ENCODE measurements at regions not wholly inside any gene's neighbourhood (a gene's known extent, or its start where the extent isn't known, plus 50 kb on each side); places are given as distances from the start of the nearest gene placed in this dataset.

DNA sequence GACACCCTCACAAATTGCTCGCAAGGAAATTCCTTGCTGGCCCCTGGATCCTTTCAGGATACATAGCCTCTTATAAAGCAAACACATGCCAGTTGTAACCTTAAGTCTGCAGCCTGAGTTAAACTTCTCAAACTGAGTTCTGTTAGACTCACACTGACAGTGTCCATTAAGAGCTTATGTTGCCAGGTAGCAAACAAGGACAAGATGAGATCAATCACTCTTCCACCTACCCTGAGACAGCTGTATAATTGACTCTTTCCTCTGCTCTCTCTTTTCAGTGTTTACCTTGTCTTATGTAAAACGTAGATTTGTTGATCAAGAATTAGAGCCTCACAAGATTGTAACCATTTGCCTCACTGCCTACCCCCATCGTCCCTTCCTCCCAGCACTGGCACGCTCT lies 359.8 kb downstream of the EPM2A start:
- DNase-seq = peak; percentile 28

DNA sequence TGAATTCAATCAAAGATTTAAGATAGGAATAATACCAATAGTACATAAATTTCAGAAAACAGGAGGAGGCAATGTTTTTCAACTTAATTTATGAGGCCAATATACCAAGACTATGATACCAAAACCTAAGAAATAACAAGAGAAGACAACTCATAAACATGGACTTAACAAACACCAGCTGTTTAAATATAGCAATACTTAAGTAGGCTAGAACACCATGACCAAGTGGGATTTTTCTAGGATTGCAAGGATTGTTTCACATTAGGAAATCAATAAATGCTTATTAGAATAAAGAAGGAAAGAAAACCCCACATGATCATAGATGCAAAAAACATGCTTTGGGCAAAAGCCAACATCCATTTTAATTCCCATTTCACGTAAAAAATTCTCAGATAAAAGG lies 355.1 kb downstream of the EPM2A start:
- DNase-seq = no peak

- DNase-seq = no peak
These were observed 353.4 kb downstream of the EPM2A start for GRCh38 chr6:145381941-145382340.

DNA sequence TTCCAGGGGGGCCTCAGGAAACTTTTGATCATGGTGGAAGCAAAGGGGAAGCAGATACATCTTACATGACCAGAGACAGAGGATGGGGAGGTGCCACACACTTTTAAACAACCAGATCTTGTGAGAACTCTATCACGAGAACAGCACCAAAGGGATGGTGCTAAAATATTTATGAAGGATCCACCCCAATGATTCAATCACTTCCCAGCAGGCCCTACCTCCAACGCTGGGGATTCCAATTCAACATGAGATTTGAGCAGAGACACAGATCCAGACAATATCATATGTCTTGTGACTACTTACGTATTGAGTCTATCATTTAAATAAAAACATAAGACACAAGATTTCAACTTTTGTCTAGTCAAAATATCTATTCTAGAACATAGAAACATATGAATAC lies 351.9 kb downstream of the EPM2A start:
- DNase-seq = no peak

- no peak for DNase-seq
These were observed 350.8 kb downstream of the EPM2A start for GRCh38 chr6:145384503-145384902.

- no peak for DNase-seq
These were observed 338.8 kb downstream of the EPM2A start for GRCh38 chr6:145396499-145396898.

DNA sequence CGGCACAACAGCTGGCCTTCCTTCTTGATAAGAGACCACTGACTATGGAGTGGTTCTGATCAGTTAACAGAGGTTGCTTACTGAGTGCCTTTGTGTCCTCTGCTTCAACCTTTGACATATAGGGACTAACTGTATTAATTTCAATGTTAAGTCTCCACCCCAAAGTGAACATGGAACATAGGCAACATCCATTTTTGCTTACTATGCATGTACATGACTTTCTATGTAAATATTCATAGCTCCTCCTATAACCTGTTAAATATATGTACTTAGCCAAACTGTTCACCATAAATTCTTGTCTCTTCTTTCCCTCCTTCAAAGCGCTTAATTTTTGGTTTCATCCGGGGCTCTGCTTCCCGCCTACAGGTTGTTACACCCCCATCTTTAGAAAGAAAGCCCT lies 334.8 kb downstream of the EPM2A start:
- no peak for DNase-seq

DNA sequence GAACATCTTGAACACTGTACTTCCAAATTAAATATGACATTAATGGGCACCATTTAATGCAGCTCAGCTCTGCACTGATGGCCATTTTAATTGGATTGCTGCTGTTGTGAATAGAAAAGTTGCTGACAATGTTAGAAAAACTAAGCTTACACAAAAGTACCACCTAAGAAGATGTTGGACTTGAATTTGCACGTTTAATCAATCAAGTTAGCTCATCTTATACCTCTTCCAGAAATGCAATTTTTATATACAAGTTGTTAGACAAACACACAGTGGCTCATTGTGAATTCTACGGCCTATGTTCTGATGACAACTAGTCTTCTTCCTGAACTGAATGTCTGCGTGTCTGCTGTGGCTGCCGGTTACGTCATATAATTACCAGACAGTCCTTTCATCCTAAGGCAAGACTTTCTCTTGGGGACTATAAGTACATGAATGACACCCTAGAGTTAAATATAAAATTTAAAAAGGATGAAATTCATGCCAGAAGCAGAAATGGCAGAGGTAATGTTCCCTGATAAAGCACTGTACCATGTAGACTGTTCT lies 330.2 kb downstream of the EPM2A start:
- peak; percentile 41 for DNase-seq

GRCh38 chr6:145406783-145407182 lies 328.5 kb downstream of the EPM2A start:
- DNase-seq = peak; percentile 81

GRCh38 chr6:145415616-145416015 lies 319.7 kb downstream of the EPM2A start:
- DNase-seq = no peak

DNA sequence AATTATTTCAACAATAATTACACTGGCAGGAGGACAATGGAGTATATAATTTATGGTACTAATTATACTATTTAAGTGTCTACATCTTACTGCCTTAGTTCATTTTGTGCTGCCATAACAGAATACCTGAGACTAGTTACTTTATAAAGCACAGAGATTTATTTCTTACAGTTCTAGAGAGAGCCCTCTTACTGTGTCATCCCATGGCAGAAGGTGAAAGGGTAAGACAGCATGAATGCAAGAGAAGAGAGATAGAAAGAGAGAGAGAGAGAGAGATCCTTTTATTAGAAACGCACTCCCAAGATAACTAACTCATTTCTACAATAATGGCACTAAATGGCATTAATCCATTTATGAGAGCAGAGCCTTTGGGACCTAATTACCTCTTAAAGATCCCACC lies 314.7 kb downstream of the EPM2A start:
- DNase-seq = peak; percentile 12

DNA sequence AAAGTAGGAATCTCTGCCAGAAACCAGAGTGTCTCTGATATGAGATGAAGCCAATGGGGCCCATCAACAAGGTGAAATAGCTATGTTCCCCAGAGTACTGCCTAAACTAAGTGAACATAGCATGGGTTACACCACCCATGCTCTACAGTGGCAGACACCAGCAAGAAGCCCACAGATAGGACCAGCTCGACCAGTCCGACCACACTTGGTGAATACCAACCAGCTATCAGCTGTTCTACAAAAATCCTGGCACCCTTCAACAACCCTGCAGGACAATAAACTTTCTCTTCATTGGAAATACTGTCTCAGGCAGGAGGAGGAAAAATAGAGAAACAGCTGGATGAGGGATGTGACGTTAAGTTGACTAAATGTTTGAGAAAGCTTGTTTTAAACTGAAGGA lies 311.4 kb downstream of the EPM2A start:
- DNase-seq = no peak

DNA sequence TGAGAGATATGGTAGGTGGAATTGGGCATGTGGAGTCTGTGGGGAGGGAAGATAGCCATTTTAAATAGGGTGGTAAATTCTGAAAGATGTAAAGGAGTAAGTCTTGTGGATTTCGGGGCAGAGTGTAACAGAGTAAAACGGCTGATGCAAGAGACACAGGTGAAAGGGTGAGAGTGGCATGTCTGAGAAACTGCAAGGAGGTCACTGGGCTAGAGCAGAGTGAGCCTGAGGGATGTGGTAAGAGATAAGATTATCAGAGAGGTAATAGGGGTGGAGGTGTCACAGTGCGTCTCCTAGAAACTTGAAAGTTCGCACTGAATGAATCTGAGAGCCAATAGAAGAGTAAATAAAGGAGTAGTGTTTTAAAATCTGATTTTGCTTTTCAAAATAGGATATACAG lies 308.1 kb downstream of the EPM2A start:
- DNase-seq = no peak

GRCh38 chr6:145428706-145429105 lies 306.6 kb downstream of the EPM2A start:
- no peak for DNase-seq

DNA sequence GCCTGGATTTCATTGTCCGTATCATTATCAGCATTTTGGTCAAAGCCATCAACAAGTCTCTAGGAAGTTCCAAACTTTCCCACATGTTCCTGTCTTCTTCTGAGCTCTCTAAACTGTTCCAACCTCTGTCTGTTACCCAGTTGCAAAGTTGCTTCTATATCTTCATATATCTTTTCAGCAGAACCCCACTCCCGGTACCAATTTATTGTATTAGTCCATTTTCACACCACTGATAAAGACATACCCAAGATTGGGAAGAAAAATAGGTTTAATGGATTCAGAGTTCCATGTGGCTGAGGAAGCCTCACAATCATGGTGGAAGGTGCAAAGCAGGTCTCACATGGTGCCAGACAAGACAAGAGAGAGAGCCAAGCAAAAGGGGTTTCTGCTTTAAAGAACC lies 293.2 kb downstream of the EPM2A start:
- no peak for DNase-seq

DNA sequence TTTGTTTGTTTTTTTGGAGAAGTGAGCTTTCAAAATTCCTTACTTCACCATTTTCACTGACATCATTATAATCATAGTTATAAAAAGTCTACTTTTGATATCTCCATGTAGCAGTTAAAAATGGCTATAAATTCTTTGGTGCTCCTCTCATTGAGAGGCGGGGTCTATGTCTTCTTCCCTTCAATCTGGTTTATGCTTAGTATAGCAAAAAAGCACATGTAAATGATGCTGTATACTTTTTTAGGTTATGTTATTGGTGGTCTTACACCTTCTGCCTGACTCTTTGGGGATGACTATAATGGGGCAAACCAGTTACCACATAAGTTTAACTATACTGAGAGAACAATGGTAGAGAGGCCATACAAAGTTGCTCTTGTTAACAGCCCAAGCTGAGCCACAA lies 289.6 kb downstream of the EPM2A start:
- no peak for DNase-seq

GRCh38 chr6:145451029-145451428 lies 284.3 kb downstream of the EPM2A start:
- DNase-seq = no peak

GRCh38 chr6:145453376-145453775 lies 281.9 kb downstream of the EPM2A start:
- no peak for DNase-seq

DNA sequence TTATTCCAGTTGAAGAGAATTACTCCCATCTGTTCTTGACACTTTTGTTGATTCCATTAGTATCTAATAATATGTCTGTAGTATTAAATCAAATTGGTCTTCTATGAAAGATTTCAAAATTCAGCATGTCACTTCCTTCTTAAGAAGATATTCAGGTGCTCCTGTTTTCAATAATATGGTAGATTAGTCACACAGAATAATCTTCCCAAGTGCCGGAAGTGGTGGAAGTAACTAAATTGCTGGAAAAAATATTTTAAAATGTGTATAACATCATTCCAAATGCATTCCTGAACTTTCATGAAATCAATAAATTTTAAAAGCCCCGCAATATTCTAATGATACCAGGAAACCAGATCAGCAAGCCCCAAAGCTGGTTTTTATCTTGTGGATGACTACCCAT lies 281.3 kb downstream of the EPM2A start:
- DNase-seq = no peak

DNA sequence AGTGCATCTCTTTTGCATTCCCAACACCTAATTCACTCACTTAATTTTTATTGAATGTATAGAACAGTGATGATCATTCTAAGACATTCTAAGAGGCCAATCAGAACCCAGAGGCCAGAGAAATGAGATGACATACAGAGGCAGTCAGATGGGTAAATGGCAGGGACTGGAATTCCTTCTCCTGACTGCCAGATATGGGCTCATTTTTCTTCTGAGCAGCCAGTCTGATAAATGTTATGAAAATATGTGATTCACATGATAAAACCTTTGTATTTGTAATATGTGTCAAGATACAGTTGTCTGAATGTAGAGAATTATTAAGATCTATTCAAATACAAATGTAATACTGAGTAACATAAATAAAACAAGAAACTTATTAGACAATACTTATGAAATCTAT lies 277.8 kb downstream of the EPM2A start:
- DNase-seq = no peak

- no peak for DNase-seq
These were observed 266.8 kb downstream of the EPM2A start for GRCh38 chr6:145468534-145468933.

GRCh38 chr6:145469021-145469420 lies 266.3 kb downstream of the EPM2A start:
- no peak for DNase-seq

GRCh38 chr6:145475794-145476396 lies 259.4 kb downstream of the EPM2A start:
- no peak for DNase-seq

GRCh38 chr6:145480024-145480423 lies 255.3 kb downstream of the EPM2A start:
- no peak for DNase-seq

GRCh38 chr6:145483191-145483996 lies 251.9 kb downstream of the EPM2A start:
- DNase-seq = no peak
